GM23338 (cell line): ENCODE measurements at regions not wholly inside any gene's neighbourhood (a gene's known extent, or its start where the extent isn't known, plus 50 kb on each side); places are given as distances from the start of the nearest gene placed in this dataset.

Experiments
- ATAC-seq: fragments of 200-7000 bp; cut with Tn5 transposase; 3 replicates; pipeline ENCODE4 v1.9.1; 2020
- DNase-seq: peaks from one replicate; pipeline ENCODE4 v3.0.0-alpha.2; 2015; ENCODE audit warnings: low spot score
- H2AFZ ChIP-seq: fragments of 200-600 bp; sonication (generic); 2 replicates; pipeline ENCODE4 v1.8.0; 2016; ENCODE audit warnings: antibody characterized with exemption, mild to moderate bottlenecking, moderate library complexity
- H3F3A ChIP-seq: fragments of 200-600 bp; sonication (generic); replicated peaks from 2 replicates; pipeline ENCODE4 v1.8.0; 2017; ENCODE audit warnings: antibody characterized with exemption, mixed run types, low read depth
- H3K27ac ChIP-seq: fragments of 200-600 bp; sonication (generic); 2 replicates; pipeline ENCODE4 v1.6.1; 2016; ENCODE audit warnings: low read depth
- H3K27me3 ChIP-seq: fragments of 200-600 bp; sonication (generic); 2 replicates; pipeline ENCODE4 v1.8.0; 2016; ENCODE audit warnings: mild to moderate bottlenecking, mixed run types, moderate library complexity; ENCODE audit not compliant: insufficient read depth
- H3K36me3 ChIP-seq: fragments of 200-600 bp; sonication (generic); 2 replicates; pipeline ENCODE4 v1.8.0; 2016; ENCODE audit warnings: mild to moderate bottlenecking; ENCODE audit not compliant: insufficient read depth
- H3K4me1 ChIP-seq: fragments of 200-600 bp; sonication (generic); 2 replicates; pipeline ENCODE4 v1.8.0; 2016; ENCODE audit warnings: mild to moderate bottlenecking, moderate library complexity; ENCODE audit not compliant: insufficient read depth
- H3K4me2 ChIP-seq: fragments of 200-600 bp; sonication (generic); 2 replicates; pipeline ENCODE4 v1.7.1; 2017; ENCODE audit warnings: mixed run types
- H3K4me3 ChIP-seq: fragments of 200-600 bp; sonication (generic); 2 replicates; pipeline ENCODE4 v1.6.1; 2016; ENCODE audit warnings: mixed run types
- H3K79me2 ChIP-seq: fragments of 200-600 bp; sonication (generic); replicated peaks from 2 replicates; pipeline ENCODE4 v1.8.0; 2017; ENCODE audit warnings: mild to moderate bottlenecking; ENCODE audit not compliant: insufficient read depth
- H3K9me2 ChIP-seq: fragments of 200-600 bp; sonication (generic); 2 replicates; pipeline ENCODE4 v1.8.0; 2017; ENCODE audit not compliant: insufficient read depth
- H4K20me1 ChIP-seq: fragments of 200-600 bp; sonication (generic); replicated peaks from 2 replicates; pipeline ENCODE4 v1.8.0; 2017; ENCODE audit warnings: mild to moderate bottlenecking; ENCODE audit not compliant: insufficient read depth
- H3K27ac Mint-ChIP-seq: 2 replicates; pipeline ENCODE4 v1.8.0; 2020; ENCODE audit warnings: inconsistent platforms, mild to moderate bottlenecking, moderate library complexity, mixed read lengths
- H3K27me3 Mint-ChIP-seq: 3 replicates; pipeline ENCODE4 v1.8.0; 2022; ENCODE audit warnings: low read depth, mild to moderate bottlenecking, moderate library complexity, mixed read lengths, inconsistent platforms; ENCODE audit not compliant: insufficient read depth, poor library complexity
- H3K36me3 Mint-ChIP-seq: 3 replicates; pipeline ENCODE4 v1.8.0; 2021; ENCODE audit warnings: low read depth, mild to moderate bottlenecking, inconsistent platforms, moderate library complexity, mixed read lengths
- H3K4me1 Mint-ChIP-seq: 3 replicates; pipeline ENCODE4 v1.8.0; 2020; ENCODE audit warnings: mild to moderate bottlenecking, inconsistent platforms, mixed read lengths
- H3K4me3 Mint-ChIP-seq: 3 replicates; pipeline ENCODE4 v1.8.0; 2021; ENCODE audit warnings: moderate library complexity, mild to moderate bottlenecking, inconsistent platforms, mixed read lengths
- H3K9me3 Mint-ChIP-seq: 3 replicates; pipeline ENCODE4 v1.8.0; 2020; ENCODE audit warnings: moderate library complexity, mild to moderate bottlenecking, inconsistent platforms, mixed read lengths
- CREB1 ChIP-seq: fragments of 250-450 bp; sonication (Bioruptor Pico); IDR thresholded peaks from 2 replicates; pipeline ENCODE4 v1.5.0; 2020; ENCODE audit warnings: low read depth, mild to moderate bottlenecking, moderate library complexity
- JUNB ChIP-seq: IDR thresholded peaks from one replicate; pipeline ENCODE4 v1.6.1; 2016; ENCODE audit warnings: antibody characterized with exemption; ENCODE audit not compliant: unreplicated experiment
- STAT1 ChIP-seq: IDR thresholded peaks from one replicate; pipeline ENCODE4 v1.6.1; 2016; ENCODE audit warnings: antibody characterized with exemption; ENCODE audit not compliant: unreplicated experiment
- ZNF114 ChIP-seq: fragments of 250-450 bp; sonication (Bioruptor Pico); IDR thresholded peaks from 2 replicates; pipeline ENCODE4 v1.5.0; 2020; ENCODE audit warnings: mild to moderate bottlenecking, moderate library complexity
- TF ChIP-seq, protein P1 (sequence below): IDR thresholded peaks from one replicate; pipeline ENCODE4 v1.6.1; 2018; ENCODE audit warnings: antibody characterized with exemption; ENCODE audit not compliant: unreplicated experiment
- TF ChIP-seq, protein P2 (sequence below): fragments of 250-450 bp; sonication (Bioruptor Pico); IDR thresholded peaks from 2 replicates; pipeline ENCODE4 v1.5.0; 2020; ENCODE audit warnings: mild to moderate bottlenecking, moderate library complexity

DNA sequence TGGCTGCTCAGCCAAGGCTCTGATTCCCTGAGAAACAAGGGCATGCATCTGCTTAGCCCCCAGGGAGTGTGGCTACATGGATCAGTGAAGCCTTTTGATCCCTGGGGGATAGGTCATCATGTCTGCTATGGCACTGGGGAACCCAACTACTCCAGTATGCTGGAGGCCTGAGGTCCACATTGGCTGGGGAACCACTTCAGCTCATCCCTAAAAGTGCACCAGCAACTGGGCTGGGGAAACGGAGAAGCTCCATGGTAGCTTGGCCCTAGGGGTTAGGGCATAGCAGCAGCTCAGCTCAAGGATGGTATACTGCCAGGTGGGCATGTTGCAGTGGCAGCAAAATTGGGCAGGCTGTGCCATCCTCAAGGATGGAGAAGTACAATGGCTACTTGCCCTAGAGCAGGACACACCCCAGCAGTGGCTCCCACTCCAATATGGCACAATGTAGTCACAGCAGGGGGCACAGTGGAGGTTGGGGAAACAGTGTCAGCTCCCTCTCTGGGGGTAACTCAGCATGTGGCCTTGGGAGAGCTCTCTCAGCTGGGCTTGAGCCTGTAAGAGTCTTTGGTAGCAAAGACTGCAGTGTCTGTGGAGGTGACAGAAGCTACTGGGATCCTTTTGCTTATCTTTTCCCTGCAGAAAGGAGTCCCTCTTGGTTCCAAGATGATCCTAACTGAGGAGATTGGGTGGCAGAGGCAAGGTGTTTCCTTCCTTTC, 111.5 kb upstream of the FSTL4 start:
- Mint-ChIP-seq H3K9me3 (peaks cover 20% of the 10 kb centered on the region), H3K36me3 (no peaks in the 10 kb centered on the region; the same call in 2 of the 3 replicates), H3K27me3 (no peaks in the 10 kb centered on the region), H3K4me3 (no peak overlapping the region), H3K27ac (no peak overlapping the region), H3K4me1 (no peaks in the 10 kb centered on the region)
- Histone ChIP-seq H3K79me2 (no peaks in the 10 kb centered on the region), H3K27me3 (no peaks in the 10 kb centered on the region), H3K9me2 (peaks cover 9% of the 10 kb centered on the region; the same call in 1 of the 2 replicates), H2AFZ (no peak overlapping the region), H3K4me3 (no peak overlapping the region), H3K36me3 (no peaks in the 10 kb centered on the region), H4K20me1 (no peaks in the 10 kb centered on the region), H3K27ac (no peak overlapping the region), H3K4me1 (no peaks in the 10 kb centered on the region), H3K4me2 (no peak overlapping the region), H3F3A (no peaks in the 10 kb centered on the region)
- no peak for ATAC-seq
- no peak for DNase-seq
- TF ChIP-seq STAT1 (no peak), ZNF114 (CRISPR knock-in tag) (no peak), JUNB (no peak), CREB1 (CRISPR knock-in tag) (no peak)
- TF ChIP-seq, protein P1, sequence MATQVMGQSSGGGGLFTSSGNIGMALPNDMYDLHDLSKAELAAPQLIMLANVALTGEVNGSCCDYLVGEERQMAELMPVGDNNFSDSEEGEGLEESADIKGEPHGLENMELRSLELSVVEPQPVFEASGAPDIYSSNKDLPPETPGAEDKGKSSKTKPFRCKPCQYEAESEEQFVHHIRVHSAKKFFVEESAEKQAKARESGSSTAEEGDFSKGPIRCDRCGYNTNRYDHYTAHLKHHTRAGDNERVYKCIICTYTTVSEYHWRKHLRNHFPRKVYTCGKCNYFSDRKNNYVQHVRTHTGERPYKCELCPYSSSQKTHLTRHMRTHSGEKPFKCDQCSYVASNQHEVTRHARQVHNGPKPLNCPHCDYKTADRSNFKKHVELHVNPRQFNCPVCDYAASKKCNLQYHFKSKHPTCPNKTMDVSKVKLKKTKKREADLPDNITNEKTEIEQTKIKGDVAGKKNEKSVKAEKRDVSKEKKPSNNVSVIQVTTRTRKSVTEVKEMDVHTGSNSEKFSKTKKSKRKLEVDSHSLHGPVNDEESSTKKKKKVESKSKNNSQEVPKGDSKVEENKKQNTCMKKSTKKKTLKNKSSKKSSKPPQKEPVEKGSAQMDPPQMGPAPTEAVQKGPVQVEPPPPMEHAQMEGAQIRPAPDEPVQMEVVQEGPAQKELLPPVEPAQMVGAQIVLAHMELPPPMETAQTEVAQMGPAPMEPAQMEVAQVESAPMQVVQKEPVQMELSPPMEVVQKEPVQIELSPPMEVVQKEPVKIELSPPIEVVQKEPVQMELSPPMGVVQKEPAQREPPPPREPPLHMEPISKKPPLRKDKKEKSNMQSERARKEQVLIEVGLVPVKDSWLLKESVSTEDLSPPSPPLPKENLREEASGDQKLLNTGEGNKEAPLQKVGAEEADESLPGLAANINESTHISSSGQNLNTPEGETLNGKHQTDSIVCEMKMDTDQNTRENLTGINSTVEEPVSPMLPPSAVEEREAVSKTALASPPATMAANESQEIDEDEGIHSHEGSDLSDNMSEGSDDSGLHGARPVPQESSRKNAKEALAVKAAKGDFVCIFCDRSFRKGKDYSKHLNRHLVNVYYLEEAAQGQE = no peak
- TF ChIP-seq, protein P2, sequence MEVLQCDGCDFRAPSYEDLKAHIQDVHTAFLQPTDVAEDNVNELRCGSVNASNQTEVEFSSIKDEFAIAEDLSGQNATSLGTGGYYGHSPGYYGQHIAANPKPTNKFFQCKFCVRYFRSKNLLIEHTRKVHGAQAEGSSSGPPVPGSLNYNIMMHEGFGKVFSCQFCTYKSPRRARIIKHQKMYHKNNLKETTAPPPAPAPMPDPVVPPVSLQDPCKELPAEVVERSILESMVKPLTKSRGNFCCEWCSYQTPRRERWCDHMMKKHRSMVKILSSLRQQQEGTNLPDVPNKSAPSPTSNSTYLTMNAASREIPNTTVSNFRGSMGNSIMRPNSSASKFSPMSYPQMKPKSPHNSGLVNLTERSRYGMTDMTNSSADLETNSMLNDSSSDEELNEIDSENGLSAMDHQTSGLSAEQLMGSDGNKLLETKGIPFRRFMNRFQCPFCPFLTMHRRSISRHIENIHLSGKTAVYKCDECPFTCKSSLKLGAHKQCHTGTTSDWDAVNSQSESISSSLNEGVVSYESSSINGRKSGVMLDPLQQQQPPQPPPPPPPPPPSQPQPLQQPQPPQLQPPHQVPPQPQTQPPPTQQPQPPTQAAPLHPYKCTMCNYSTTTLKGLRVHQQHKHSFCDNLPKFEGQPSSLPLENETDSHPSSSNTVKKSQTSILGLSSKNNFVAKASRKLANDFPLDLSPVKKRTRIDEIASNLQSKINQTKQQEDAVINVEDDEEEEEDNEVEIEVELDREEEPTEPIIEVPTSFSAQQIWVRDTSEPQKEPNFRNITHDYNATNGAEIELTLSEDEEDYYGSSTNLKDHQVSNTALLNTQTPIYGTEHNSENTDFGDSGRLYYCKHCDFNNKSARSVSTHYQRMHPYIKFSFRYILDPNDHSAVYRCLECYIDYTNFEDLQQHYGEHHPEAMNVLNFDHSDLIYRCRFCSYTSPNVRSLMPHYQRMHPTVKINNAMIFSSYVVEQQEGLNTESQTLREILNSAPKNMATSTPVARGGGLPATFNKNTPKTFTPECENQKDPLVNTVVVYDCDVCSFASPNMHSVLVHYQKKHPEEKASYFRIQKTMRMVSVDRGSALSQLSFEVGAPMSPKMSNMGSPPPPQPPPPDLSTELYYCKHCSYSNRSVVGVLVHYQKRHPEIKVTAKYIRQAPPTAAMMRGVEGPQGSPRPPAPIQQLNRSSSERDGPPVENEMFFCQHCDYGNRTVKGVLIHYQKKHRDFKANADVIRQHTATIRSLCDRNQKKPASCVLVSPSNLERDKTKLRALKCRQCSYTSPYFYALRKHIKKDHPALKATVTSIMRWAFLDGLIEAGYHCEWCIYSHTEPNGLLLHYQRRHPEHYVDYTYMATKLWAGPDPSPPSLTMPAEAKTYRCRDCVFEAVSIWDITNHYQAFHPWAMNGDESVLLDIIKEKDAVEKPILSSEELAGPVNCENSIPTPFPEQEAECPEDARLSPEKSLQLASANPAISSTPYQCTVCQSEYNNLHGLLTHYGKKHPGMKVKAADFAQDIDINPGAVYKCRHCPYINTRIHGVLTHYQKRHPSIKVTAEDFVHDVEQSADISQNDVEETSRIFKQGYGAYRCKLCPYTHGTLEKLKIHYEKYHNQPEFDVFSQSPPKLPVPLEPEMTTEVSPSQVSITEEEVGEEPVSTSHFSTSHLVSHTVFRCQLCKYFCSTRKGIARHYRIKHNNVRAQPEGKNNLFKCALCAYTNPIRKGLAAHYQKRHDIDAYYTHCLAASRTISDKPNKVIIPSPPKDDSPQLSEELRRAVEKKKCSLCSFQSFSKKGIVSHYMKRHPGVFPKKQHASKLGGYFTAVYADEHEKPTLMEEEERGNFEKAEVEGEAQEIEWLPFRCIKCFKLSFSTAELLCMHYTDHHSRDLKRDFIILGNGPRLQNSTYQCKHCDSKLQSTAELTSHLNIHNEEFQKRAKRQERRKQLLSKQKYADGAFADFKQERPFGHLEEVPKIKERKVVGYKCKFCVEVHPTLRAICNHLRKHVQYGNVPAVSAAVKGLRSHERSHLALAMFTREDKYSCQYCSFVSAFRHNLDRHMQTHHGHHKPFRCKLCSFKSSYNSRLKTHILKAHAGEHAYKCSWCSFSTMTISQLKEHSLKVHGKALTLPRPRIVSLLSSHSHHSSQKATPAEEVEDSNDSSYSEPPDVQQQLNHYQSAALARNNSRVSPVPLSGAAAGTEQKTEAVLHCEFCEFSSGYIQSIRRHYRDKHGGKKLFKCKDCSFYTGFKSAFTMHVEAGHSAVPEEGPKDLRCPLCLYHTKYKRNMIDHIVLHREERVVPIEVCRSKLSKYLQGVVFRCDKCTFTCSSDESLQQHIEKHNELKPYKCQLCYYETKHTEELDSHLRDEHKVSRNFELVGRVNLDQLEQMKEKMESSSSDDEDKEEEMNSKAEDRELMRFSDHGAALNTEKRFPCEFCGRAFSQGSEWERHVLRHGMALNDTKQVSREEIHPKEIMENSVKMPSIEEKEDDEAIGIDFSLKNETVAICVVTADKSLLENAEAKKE = no peak
